HUES48 (cell line): ENCODE measurements at regions not wholly inside any gene's neighbourhood (a gene's known extent, or its start where the extent isn't known, plus 50 kb on each side); places are given as distances from the start of the nearest gene placed in this dataset.

Experiments
- H3K27ac ChIP-seq: one replicate; pipeline ENCODE4 v1.7.0; 2013; ENCODE audit warnings: low read depth, low read length, inconsistent platforms
- H3K27me3 ChIP-seq: 2 replicates; pipeline ENCODE4 v1.6.1; 2013; ENCODE audit warnings: mild to moderate bottlenecking, low read length; ENCODE audit not compliant: control insufficient read depth, insufficient read depth
- H3K36me3 ChIP-seq: 2 replicates; pipeline ENCODE4 v1.6.1; 2013; ENCODE audit warnings: low read length; ENCODE audit not compliant: control insufficient read depth, insufficient read depth
- H3K4me1 ChIP-seq: 2 replicates; pipeline ENCODE4 v1.6.1; 2013; ENCODE audit warnings: mild to moderate bottlenecking, low read length; ENCODE audit not compliant: control insufficient read depth, insufficient read depth
- H3K4me3 ChIP-seq: 2 replicates; pipeline ENCODE4 v1.5.1; 2013; ENCODE audit warnings: mild to moderate bottlenecking, low read depth, low read length
- H3K9ac ChIP-seq: 2 replicates; pipeline ENCODE4 v1.6.1; 2013; ENCODE audit warnings: mild to moderate bottlenecking, low read depth, low read length, moderate library complexity
- H3K9me3 ChIP-seq: 2 replicates; pipeline ENCODE4 v1.6.1; 2013; ENCODE audit warnings: low read length; ENCODE audit not compliant: control insufficient read depth, insufficient read depth

- Histone ChIP-seq H3K4me1 (no peaks in the 10 kb centered on the region), H3K36me3 (no peaks in the 10 kb centered on the region), H3K9ac (no peak overlapping the region), H3K27ac (peak overlapping the region; percentile 63), H3K9me3 (peaks cover 29% of the 10 kb centered on the region), H3K27me3 (peaks cover 19% of the 10 kb centered on the region), H3K4me3 (peak overlapping the region; percentile 25; the same call in 1 of the 2 replicates)
Observed at GRCh38 chr7:26011039-26011696, 140.8 kb upstream of the NFE2L3 start.

GRCh38 chr7:26013551-26014083 is 138.4 kb upstream of the NFE2L3 start:
- H3K9me3 ChIP-seq = peaks cover 29% of the 10 kb centered on the region
- H3K4me1 ChIP-seq = no peaks in the 10 kb centered on the region
- no peak overlapping the region for H3K27ac ChIP-seq
- H3K27me3 ChIP-seq = peaks cover 15% of the 10 kb centered on the region
- no peak overlapping the region for H3K9ac ChIP-seq
- no peaks in the 10 kb centered on the region for H3K36me3 ChIP-seq
- no peak overlapping the region for H3K4me3 ChIP-seq

DNA sequence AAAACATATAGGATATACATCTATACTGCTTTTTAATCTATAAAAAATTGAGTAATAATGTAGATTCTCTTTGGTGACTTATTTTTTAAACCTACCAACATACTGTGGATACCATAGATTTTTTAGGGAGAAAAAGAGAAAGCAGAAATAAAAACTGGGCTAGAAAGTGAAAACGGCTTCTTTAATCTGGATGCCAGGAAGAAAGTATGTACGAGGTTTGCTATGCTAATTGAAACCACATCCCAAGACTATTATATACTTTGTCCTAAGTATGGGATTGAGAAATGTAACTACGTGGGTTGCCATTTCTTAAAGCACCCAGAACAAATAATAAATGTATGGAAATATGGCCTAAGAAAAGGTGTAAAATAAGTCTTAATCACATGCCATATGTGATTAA is 129.0 kb upstream of the NFE2L3 start:
- no peak overlapping the region for H3K27ac ChIP-seq
- peaks cover 13% of the 10 kb centered on the region; the same call in 1 of the 2 replicates for H3K4me1 ChIP-seq
- H3K9ac ChIP-seq = no peak overlapping the region
- no peaks in the 10 kb centered on the region; the same call in 1 of the 2 replicates for H3K27me3 ChIP-seq
- H3K4me3 ChIP-seq = no peak overlapping the region; the same call in 1 of the 2 replicates
- H3K9me3 ChIP-seq = no peaks in the 10 kb centered on the region
- no peaks in the 10 kb centered on the region for H3K36me3 ChIP-seq

GRCh38 chr7:26029911-26030310 is 122.1 kb upstream of the NFE2L3 start:
- no peaks in the 10 kb centered on the region for H3K27me3 ChIP-seq

DNA sequence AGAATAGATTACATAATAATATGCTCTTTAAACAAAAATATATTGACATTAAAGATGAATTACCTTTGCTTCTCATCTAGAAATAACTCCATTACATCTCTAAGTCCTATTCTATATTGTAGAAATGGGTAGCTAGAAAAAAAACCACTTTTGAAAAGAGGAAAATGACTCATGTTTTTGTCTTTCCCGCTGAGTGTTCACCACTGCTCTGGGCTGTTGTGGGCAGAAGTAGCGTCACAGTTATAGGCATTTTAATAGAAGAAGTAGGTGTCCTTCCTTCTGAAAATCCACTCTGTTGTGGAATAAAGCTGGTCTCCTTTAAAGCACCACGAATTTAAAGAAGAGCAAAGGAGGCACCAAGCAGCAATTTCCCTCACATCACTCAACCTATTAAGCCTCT is 117.6 kb upstream of the NFE2L3 start:
- Histone ChIP-seq H3K4me1 (no peaks in the 10 kb centered on the region), H3K9me3 (no peaks in the 10 kb centered on the region), H3K4me3 (no peak overlapping the region)

More at GRCh38 chr7:26029911-26030310, 122.1 kb upstream of the NFE2L3 start:
- H3K4me3 ChIP-seq = no peak overlapping the region
- H3K36me3 ChIP-seq = no peaks in the 10 kb centered on the region
- H3K27ac ChIP-seq = no peak overlapping the region
- no peaks in the 10 kb centered on the region for H3K9me3 ChIP-seq
- no peaks in the 10 kb centered on the region for H3K4me1 ChIP-seq
- H3K9ac ChIP-seq = no peak overlapping the region

DNA sequence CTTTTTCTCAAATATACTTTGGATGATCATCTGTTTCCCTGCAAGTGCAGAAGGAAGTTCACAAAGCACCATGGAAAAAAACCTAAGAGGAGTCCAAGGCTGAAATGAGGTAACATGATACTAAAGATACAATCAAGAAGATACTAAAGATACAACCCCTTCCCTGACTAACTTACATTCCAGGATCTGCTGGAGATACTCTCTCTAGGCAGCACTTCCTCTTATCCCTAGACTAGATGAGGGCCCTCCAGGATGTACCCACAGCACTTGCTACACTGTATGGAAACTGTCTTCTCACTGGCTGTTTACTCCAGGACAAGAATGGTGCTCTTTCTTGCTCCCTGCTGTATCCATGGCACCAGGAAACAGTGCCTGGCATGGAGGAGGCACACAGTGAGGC is 116.4 kb upstream of the NFE2L3 start:
- H3K27me3 ChIP-seq = no peaks in the 10 kb centered on the region
- no peak overlapping the region for H3K4me3 ChIP-seq
- H3K4me1 ChIP-seq = no peaks in the 10 kb centered on the region
- H3K27ac ChIP-seq = no peak overlapping the region
- H3K36me3 ChIP-seq = no peaks in the 10 kb centered on the region
- H3K9ac ChIP-seq = no peak overlapping the region
- H3K9me3 ChIP-seq = no peaks in the 10 kb centered on the region

More for the DNA sequence above, 117.6 kb upstream of the NFE2L3 start:
- no peaks in the 10 kb centered on the region for H3K36me3 ChIP-seq
- no peak overlapping the region for H3K27ac ChIP-seq
- no peaks in the 10 kb centered on the region for H3K27me3 ChIP-seq
- H3K9ac ChIP-seq = no peak overlapping the region

DNA sequence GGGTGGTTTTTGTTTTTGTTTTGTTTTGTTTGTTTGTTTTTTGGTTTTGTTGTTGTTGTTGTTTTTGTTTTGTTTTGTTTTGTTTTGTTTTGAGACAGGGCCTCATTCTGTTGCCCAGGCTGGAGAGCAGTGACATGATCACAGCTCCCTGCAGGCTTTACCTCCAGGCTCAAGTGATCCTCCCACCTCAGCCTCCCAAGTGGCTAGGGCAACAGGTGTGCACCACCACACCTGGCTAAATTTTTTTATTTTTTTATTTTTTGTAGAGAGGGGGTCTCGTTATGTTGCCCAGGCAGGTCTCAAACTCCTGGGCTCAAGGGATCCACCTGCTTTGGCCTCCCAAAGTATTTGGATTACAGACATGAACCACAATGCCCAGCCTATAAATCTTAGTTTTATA is 115.9 kb upstream of the NFE2L3 start:
- Histone ChIP-seq H3K27ac (no peak overlapping the region), H3K4me3 (no peak overlapping the region), H3K9me3 (no peaks in the 10 kb centered on the region), H3K9ac (no peak overlapping the region), H3K27me3 (no peaks in the 10 kb centered on the region), H3K4me1 (no peaks in the 10 kb centered on the region), H3K36me3 (no peaks in the 10 kb centered on the region)

DNA sequence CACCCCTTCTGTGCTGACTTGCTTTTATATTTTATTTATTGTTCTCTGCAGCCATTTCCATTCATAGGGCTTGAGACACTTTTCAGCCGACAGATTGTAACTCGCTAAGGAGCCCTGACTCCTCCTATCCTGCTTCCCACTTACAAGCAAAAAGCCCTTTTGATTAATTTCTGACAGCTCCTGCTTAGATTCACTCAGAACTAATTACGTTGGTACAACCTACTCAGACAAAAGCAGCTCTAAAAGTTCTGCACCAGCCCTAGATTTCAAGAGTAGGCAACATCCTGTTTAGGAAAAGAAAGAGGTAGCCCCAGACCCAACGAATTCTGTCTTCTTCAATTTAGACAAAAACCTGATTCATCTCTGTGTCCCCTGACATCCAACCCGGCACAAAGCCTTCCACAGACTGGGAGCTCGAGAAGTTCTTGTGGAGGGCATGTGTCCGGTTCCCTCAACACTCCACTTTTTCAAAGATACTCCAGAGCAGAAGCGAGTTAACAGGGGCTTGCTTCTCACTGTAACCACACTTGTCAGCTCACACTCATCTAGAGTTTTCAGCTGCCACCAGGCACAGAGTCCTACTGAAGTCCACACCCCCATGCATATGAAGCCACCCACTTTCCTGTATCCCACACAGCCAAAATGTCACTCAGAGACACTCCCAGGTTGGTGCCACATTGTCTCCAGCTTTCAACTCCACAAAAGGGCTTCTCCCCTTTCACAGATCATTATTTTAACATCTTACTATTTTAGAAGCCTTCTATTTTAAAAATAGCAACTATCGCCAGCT is 113.6 kb upstream of the NFE2L3 start:
- Histone ChIP-seq H3K27ac (no peak overlapping the region), H3K4me1 (no peaks in the 10 kb centered on the region), H3K36me3 (no peaks in the 10 kb centered on the region), H3K9ac (no peak overlapping the region), H3K9me3 (no peaks in the 10 kb centered on the region), H3K4me3 (no peak overlapping the region), H3K27me3 (no peaks in the 10 kb centered on the region)

GRCh38 chr7:26040085-26040484 is 111.9 kb upstream of the NFE2L3 start:
- H3K4me1 ChIP-seq = no peaks in the 10 kb centered on the region
- no peaks in the 10 kb centered on the region for H3K27me3 ChIP-seq
- no peak overlapping the region for H3K4me3 ChIP-seq
- H3K27ac ChIP-seq = no peak overlapping the region
- H3K9me3 ChIP-seq = no peaks in the 10 kb centered on the region
- H3K36me3 ChIP-seq = no peaks in the 10 kb centered on the region
- H3K9ac ChIP-seq = no peak overlapping the region

DNA sequence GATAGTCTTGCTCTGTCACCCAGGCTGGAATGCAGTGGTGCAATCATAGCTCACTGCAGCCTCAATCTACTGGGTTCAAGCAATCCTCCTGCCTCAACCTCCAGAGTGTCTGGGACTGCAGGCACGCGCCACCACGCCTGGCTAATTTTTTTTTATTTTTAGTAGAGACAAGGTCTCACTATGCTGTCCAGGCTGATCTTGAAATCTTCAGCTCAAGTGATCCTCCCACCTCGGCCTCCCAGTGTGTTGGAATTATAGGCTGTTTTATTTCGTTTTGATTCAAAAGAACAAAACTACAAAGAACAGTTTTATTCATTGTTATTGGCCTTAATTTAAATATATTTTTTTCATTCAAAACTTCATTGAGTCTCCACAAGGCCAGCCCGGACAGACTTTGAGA is 109.8 kb upstream of the NFE2L3 start:
- no peak overlapping the region for H3K9ac ChIP-seq
- no peaks in the 10 kb centered on the region for H3K27me3 ChIP-seq
- no peaks in the 10 kb centered on the region for H3K4me1 ChIP-seq
- no peaks in the 10 kb centered on the region for H3K9me3 ChIP-seq
- no peaks in the 10 kb centered on the region for H3K36me3 ChIP-seq
- H3K27ac ChIP-seq = no peak overlapping the region
- H3K4me3 ChIP-seq = no peak overlapping the region

DNA sequence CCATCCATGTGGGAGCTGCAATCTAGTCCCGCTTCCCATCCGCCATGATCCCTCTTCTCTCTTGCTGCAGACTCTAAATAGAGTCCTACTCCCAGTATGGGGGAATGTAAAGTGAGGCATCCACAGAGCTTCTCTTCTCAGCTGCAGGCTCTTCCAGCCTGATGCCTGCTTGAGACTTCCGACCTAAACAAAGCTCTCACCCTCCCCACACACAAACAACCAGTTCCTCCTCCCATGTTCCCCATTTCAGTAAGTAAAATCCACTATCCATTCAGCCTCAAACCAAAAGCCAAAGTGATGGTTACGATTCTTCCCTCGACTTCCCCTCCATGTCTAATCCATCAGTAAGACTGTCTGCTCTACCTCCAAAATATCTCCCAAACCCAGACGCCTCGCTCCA is 108.2 kb upstream of the NFE2L3 start:
- Histone ChIP-seq H3K4me1 (no peaks in the 10 kb centered on the region), H3K9ac (no peak overlapping the region), H3K27ac (no peak overlapping the region), H3K4me3 (no peak overlapping the region), H3K36me3 (no peaks in the 10 kb centered on the region), H3K27me3 (no peaks in the 10 kb centered on the region), H3K9me3 (no peaks in the 10 kb centered on the region)
